Keratinocyte (primary cell): ENCODE measurements at regions not wholly inside any gene's neighbourhood (a gene's known extent, or its start where the extent isn't known, plus 50 kb on each side); places are given as distances from the start of the nearest gene placed in this dataset.

Source experiments
- DNase-seq: peaks from one replicate; pipeline ENCODE4 v3.0.0-alpha.2; 2011; ENCODE audit warnings: low read depth, missing footprints, low spot score
- FAIRE-seq: peaks from 2 replicates; lab custom pipeline; 2011; peaks lifted over from hg19 to GRCh38; lab: Jason Lieb, UNC
- H2AFZ ChIP-seq: 2 replicates; pipeline ENCODE4 v1.6.0; 2012; ENCODE audit warnings: low read length, control low read depth, inconsistent platforms; ENCODE audit not compliant: control insufficient read depth
- H3K27ac ChIP-seq: 2 replicates; pipeline ENCODE4 v1.5.1; 2011; ENCODE audit warnings: low read length; ENCODE audit not compliant: control insufficient read depth, insufficient read depth
- H3K27me3 ChIP-seq: 3 replicates; pipeline ENCODE4 v1.6.0; 2011; ENCODE audit warnings: low read length; ENCODE audit not compliant: control insufficient read depth, insufficient read depth; ENCODE audit errors: extremely low read depth
- H3K36me3 ChIP-seq, 2 experiments: 2 replicates in 1 of 2; 3 replicates in 1 of 2; pipeline ENCODE4 v1.5.1; 2011; ENCODE audit warnings: low read length in 2 of 2, mild to moderate bottlenecking in 1 of 2; ENCODE audit not compliant: control insufficient read depth in 2 of 2, insufficient read depth in 2 of 2; ENCODE audit errors: extremely low read depth in 1 of 2
- H3K4me1 ChIP-seq: 3 replicates; pipeline ENCODE4 v1.5.1; 2011; ENCODE audit warnings: low read length; ENCODE audit not compliant: control insufficient read depth, insufficient read depth; ENCODE audit errors: extremely low read depth
- H3K4me2 ChIP-seq: 3 replicates; pipeline ENCODE4 v1.6.0; 2011; ENCODE audit warnings: low read depth, low read length; ENCODE audit not compliant: control insufficient read depth, insufficient read depth; ENCODE audit errors: extremely low read depth
- H3K4me3 ChIP-seq, 3 experiments: fragments of 200-600 bp in 1 of 3; sonication (generic) in 1 of 3; 2 replicates in 2 of 3; 3 replicates in 1 of 3; pipeline ENCODE4 v1.5.1; 2011 to 2016; ENCODE audit warnings: low read length in 3 of 3, mild to moderate bottlenecking in 3 of 3, control low read depth in 2 of 3, inconsistent platforms in 1 of 3, low read depth in 1 of 3, mixed read lengths in 1 of 3, mixed run types in 1 of 3, moderate library complexity in 1 of 3; ENCODE audit not compliant: control insufficient read depth in 2 of 3, insufficient read depth in 2 of 3; ENCODE audit errors: extremely low read depth in 1 of 3
- H3K79me2 ChIP-seq: 2 replicates; pipeline ENCODE4 v1.6.0; 2012; ENCODE audit warnings: low read length; ENCODE audit not compliant: control insufficient read depth, insufficient read depth
- H3K9ac ChIP-seq: 3 replicates; pipeline ENCODE4 v1.6.0; 2011; ENCODE audit warnings: low read length; ENCODE audit not compliant: control insufficient read depth, insufficient read depth; ENCODE audit errors: extremely low read depth
- H3K9me1 ChIP-seq: 3 replicates; pipeline ENCODE4 v1.6.0; 2011; ENCODE audit warnings: low read length; ENCODE audit not compliant: control insufficient read depth, insufficient read depth; ENCODE audit errors: extremely low read depth
- H3K9me3 ChIP-seq: 2 replicates; pipeline ENCODE4 v1.5.1; 2012; ENCODE audit warnings: low read depth, low read length; ENCODE audit not compliant: control insufficient read depth
- H4K20me1 ChIP-seq: 3 replicates; pipeline ENCODE4 v1.6.0; 2011; ENCODE audit warnings: low read length; ENCODE audit not compliant: control insufficient read depth, insufficient read depth; ENCODE audit errors: extremely low read depth
- CTCF ChIP-seq, 3 experiments: IDR thresholded peaks in 1 of 3; conservative IDR thresholded peaks in 1 of 3; optimal IDR thresholded peaks in 1 of 3; 2 replicates in 2 of 3; 3 replicates in 1 of 3; pipeline versions ENCODE3 to v1.5.1; 2011; ENCODE audit warnings: low read length in 3 of 3, mild to moderate bottlenecking in 3 of 3, moderate library complexity in 2 of 3, control low read depth in 1 of 3, inconsistent platforms in 1 of 3; ENCODE audit not compliant: insufficient read depth in 2 of 3; ENCODE audit errors: extremely low read depth in 1 of 3
- EZH2 ChIP-seq: IDR thresholded peaks from one replicate; pipeline ENCODE4 v1.6.1; 2012; ENCODE audit warnings: inconsistent platforms, mild to moderate bottlenecking, low read length, moderate library complexity
- dilution Hi-C: fragments of 300-500 bp; cut with MboI; formaldehyde crosslinking; loops from one replicate; pipeline ENCODE4 v1.7.0; 2020; ENCODE audit warnings: low sequenced_read_pairs; ENCODE audit not compliant: extremely low pct_ligation_motif_present

GRCh38 chr4:188680004-188680666 is 540.9 kb downstream of the TRIML1 start:
- TF ChIP-seq CTCF (optimal IDR thresholded peaks at IDR 0.05 in 1 of 3, IDR thresholded peaks at IDR 0.05 in 1 of 3, conservative IDR thresholded peaks at IDR 0.05 in 1 of 3; ENCODE audit: extremely low read depth in 1 of 3, insufficient read depth in 2 of 3, low read length in 3 of 3) (no peak), EZH2 (no peak)
- dilution Hi-C loops, result no loop called here
- no peaks in the 10 kb centered on the region for H3K9me3 ChIP-seq
- no peaks in the 10 kb centered on the region for H3K36me3 ChIP-seq
- no peak overlapping the region for H3K27ac ChIP-seq
- no peak overlapping the region for H3K9ac ChIP-seq
- no peaks in the 10 kb centered on the region for H3K27me3 ChIP-seq
- H3K4me2 ChIP-seq, result no peak overlapping the region
- DNase-seq, result no peak
- no peaks in the 10 kb centered on the region for H3K9me1 ChIP-seq
- no peak overlapping the region for H3K4me3 ChIP-seq
- no peak for FAIRE-seq
- H3K79me2 ChIP-seq, result no peaks in the 10 kb centered on the region
- H2AFZ ChIP-seq, result no peak overlapping the region
- H3K4me1 ChIP-seq, result no peaks in the 10 kb centered on the region
- no peaks in the 10 kb centered on the region for H4K20me1 ChIP-seq

- no peaks in the 10 kb centered on the region for H3K79me2 ChIP-seq
- no peaks in the 10 kb centered on the region for H3K4me1 ChIP-seq
- H3K9me1 ChIP-seq, result no peaks in the 10 kb centered on the region
- no peak for DNase-seq
- no peak overlapping the region for H3K27ac ChIP-seq
- no peak overlapping the region for H3K4me2 ChIP-seq
- no peak overlapping the region for H3K4me3 ChIP-seq
- H2AFZ ChIP-seq, result no peak overlapping the region
- no peak for TF ChIP-seq CTCF (optimal IDR thresholded peaks at IDR 0.05 in 1 of 3, IDR thresholded peaks at IDR 0.05 in 1 of 3, conservative IDR thresholded peaks at IDR 0.05 in 1 of 3; ENCODE audit: extremely low read depth in 1 of 3, insufficient read depth in 2 of 3, low read length in 3 of 3)
- no peak for TF ChIP-seq EZH2
- no peak for FAIRE-seq
- dilution Hi-C loops, result no loop called here
- no peak overlapping the region for H3K9ac ChIP-seq
- H3K27me3 ChIP-seq, result no peaks in the 10 kb centered on the region
- no peaks in the 10 kb centered on the region for H3K36me3 ChIP-seq
- no peaks in the 10 kb centered on the region for H3K9me3 ChIP-seq
- no peaks in the 10 kb centered on the region for H4K20me1 ChIP-seq
These were observed 541.4 kb downstream of the TRIML1 start for GRCh38 chr4:188680667-188681063.
